CD4-positive, CD25-positive, alpha-beta regulatory T cell (primary cell): ENCODE measurements at regions not wholly inside any gene's neighbourhood (a gene's known extent, or its start where the extent isn't known, plus 50 kb on each side); places are given as distances from the start of the nearest gene placed in this dataset.

Source experiments
- ATAC-seq, 2 donors: fragments of 150-1000 bp; cut with Tn5 transposase; one replicate each; pipeline ENCODE4 v1.10.0; 2021; ENCODE audit warnings: low read depth in 2 of 2, moderate number of reproducible peaks in 2 of 2, moderate library complexity in 1 of 2
- DNase-seq, 3 donors: peaks; one replicate each; pipeline versions ENCODE4 v3.0.0 to v3.0.0-alpha.2; 2012 to 2022; ENCODE audit warnings: mixed read lengths in 1 of 3
- H3K27ac ChIP-seq: one replicate; pipeline ENCODE4 v1.7.0; 2013; ENCODE audit warnings: mild to moderate bottlenecking, low read length; ENCODE audit not compliant: insufficient read depth, poor library complexity, severe bottlenecking
- H3K27me3 ChIP-seq: one replicate; pipeline ENCODE4 v1.7.0; 2013; ENCODE audit warnings: low read length; ENCODE audit not compliant: control insufficient read depth, insufficient read depth
- H3K36me3 ChIP-seq: one replicate; pipeline ENCODE4 v1.7.0; 2013; ENCODE audit warnings: mild to moderate bottlenecking, low read length, moderate library complexity; ENCODE audit not compliant: control insufficient read depth, insufficient read depth
- H3K4me1 ChIP-seq: 2 replicates; pipeline ENCODE4 v1.7.0; 2013; ENCODE audit warnings: mild to moderate bottlenecking, low read length; ENCODE audit not compliant: insufficient read depth, control insufficient read depth, poor library complexity, severe bottlenecking
- H3K4me3 ChIP-seq: one replicate; pipeline ENCODE4 v1.7.0; 2013; ENCODE audit warnings: low read depth, mild to moderate bottlenecking, low read length, moderate library complexity
- H3K9me3 ChIP-seq, 2 experiments: 1 replicate in 1 of 2; 2 replicates in 1 of 2; pipeline ENCODE4 v1.7.0; 2013; ENCODE audit warnings: low read length in 2 of 2, mild to moderate bottlenecking in 1 of 2, moderate library complexity in 1 of 2; ENCODE audit not compliant: control insufficient read depth in 2 of 2
- H3K27ac Mint-ChIP-seq, 3 donors: one replicate each; pipeline ENCODE4 v1.8.0; 2020 to 2022; ENCODE audit warnings: mild to moderate bottlenecking in 3 of 3, mixed read lengths in 3 of 3, moderate library complexity in 2 of 3
- H3K27me3 Mint-ChIP-seq: one replicate; pipeline ENCODE4 v1.8.0; 2022; ENCODE audit warnings: mild to moderate bottlenecking, mixed read lengths
- H3K36me3 Mint-ChIP-seq: one replicate; pipeline ENCODE4 v1.8.0; 2020; ENCODE audit warnings: mixed read lengths
- H3K4me1 Mint-ChIP-seq, 4 donors: one replicate each; pipeline ENCODE4 v1.8.0; 2020 to 2022; ENCODE audit warnings: mixed read lengths in 4 of 4, mild to moderate bottlenecking in 1 of 4
- H3K4me3 Mint-ChIP-seq, 4 donors: one replicate each; pipeline ENCODE4 v1.8.0; 2020 to 2022; ENCODE audit warnings: mild to moderate bottlenecking in 4 of 4, mixed read lengths in 4 of 4, moderate library complexity in 3 of 4
- H3K9me3 Mint-ChIP-seq, 7 donors: one replicate each; pipeline ENCODE4 v1.8.0; 2020 to 2022; ENCODE audit warnings: mixed read lengths in 7 of 7, mild to moderate bottlenecking in 3 of 7, moderate library complexity in 2 of 7

- ATAC-seq, result no peak
- H3K36me3 Mint-ChIP-seq, result no peaks in the 10 kb centered on the region
- no peaks in the 10 kb centered on the region for H3K36me3 ChIP-seq
Measured at GRCh38 chr18:25929787-25930186, 160.6 kb downstream of the SS18 start.

GRCh38 chr18:25927830-25928229 is 162.6 kb downstream of the SS18 start:
- Mint-ChIP-seq H3K27ac (no peak overlapping the region), H3K27me3 (peaks cover 22% of the 10 kb centered on the region), H3K36me3 (no peaks in the 10 kb centered on the region), H3K4me3 (no peak overlapping the region), H3K4me1 (no peaks in the 10 kb centered on the region), H3K9me3 (peaks cover 0 to 3% (median 0%) of the 10 kb centered on the region in 7 donors)
- no peak for DNase-seq
- H3K27ac ChIP-seq, result no peak overlapping the region
- H3K4me3 ChIP-seq, result no peak overlapping the region
- H3K36me3 ChIP-seq, result no peaks in the 10 kb centered on the region
- H3K27me3 ChIP-seq, result no peaks in the 10 kb centered on the region
- no peaks in the 10 kb centered on the region for H3K4me1 ChIP-seq
- no peak for ATAC-seq
- H3K9me3 ChIP-seq, result no peaks in the 10 kb centered on the region

More at GRCh38 chr18:25929787-25930186, 160.6 kb downstream of the SS18 start:
- H3K27me3 ChIP-seq, result no peaks in the 10 kb centered on the region
- DNase-seq, result no peak
- H3K4me3 ChIP-seq, result no peak overlapping the region
- H3K27ac ChIP-seq, result no peak overlapping the region
- Mint-ChIP-seq H3K27me3 (peaks cover 22% of the 10 kb centered on the region), H3K9me3 (peaks cover 0 to 3% (median 0%) of the 10 kb centered on the region in 7 donors), H3K4me3 (no peak overlapping the region), H3K27ac (no peak overlapping the region), H3K4me1 (no peaks in the 10 kb centered on the region)
- no peaks in the 10 kb centered on the region for H3K9me3 ChIP-seq
- H3K4me1 ChIP-seq, result no peaks in the 10 kb centered on the region

- Mint-ChIP-seq H3K9me3 (peaks cover 0 to 3% (median 0%) of the 10 kb centered on the region in 7 donors), H3K4me3 (no peak overlapping the region), H3K27ac (no peak overlapping the region), H3K36me3 (no peaks in the 10 kb centered on the region), H3K27me3 (peaks cover 14% of the 10 kb centered on the region), H3K4me1 (no peaks in the 10 kb centered on the region)
- no peaks in the 10 kb centered on the region for H3K27me3 ChIP-seq
- H3K4me3 ChIP-seq, result no peak overlapping the region
- H3K9me3 ChIP-seq, result no peaks in the 10 kb centered on the region
- ATAC-seq, result no peak
- H3K4me1 ChIP-seq, result no peaks in the 10 kb centered on the region
- no peak overlapping the region for H3K27ac ChIP-seq
- DNase-seq, result no peak
- no peaks in the 10 kb centered on the region for H3K36me3 ChIP-seq
Measured at GRCh38 chr18:25923193-25923592, 167.2 kb downstream of the SS18 start.

GRCh38 chr18:25921677-25922421 is 168.6 kb downstream of the SS18 start:
- H3K9me3 Mint-ChIP-seq, result peaks cover 0 to 3% (median 0%) of the 10 kb centered on the region in 7 donors
- DNase-seq (peak; percentile 2 to 53 (median 27)), ATAC-seq (peak in 1 of 2 donors; percentile 39)
- H3K36me3 Mint-ChIP-seq, result no peaks in the 10 kb centered on the region
- no peak overlapping the region for H3K4me3 Mint-ChIP-seq
- H3K4me1 Mint-ChIP-seq, result no peaks in the 10 kb centered on the region
- H3K4me1 ChIP-seq, result no peaks in the 10 kb centered on the region
- no peaks in the 10 kb centered on the region for H3K36me3 ChIP-seq
- H3K27ac ChIP-seq, result no peak overlapping the region
- no peak overlapping the region for H3K4me3 ChIP-seq
- no peaks in the 10 kb centered on the region for H3K9me3 ChIP-seq
- no peaks in the 10 kb centered on the region for H3K27me3 ChIP-seq
- H3K27me3 Mint-ChIP-seq, result peaks cover 8% of the 10 kb centered on the region
- no peak overlapping the region for H3K27ac Mint-ChIP-seq

- Histone ChIP-seq H3K27me3 (no peaks in the 10 kb centered on the region), H3K9me3 (no peaks in the 10 kb centered on the region), H3K4me3 (no peak overlapping the region), H3K4me1 (no peaks in the 10 kb centered on the region), H3K27ac (no peak overlapping the region), H3K36me3 (no peaks in the 10 kb centered on the region)
- H3K27ac Mint-ChIP-seq, result no peak overlapping the region
- peaks cover 0 to 2% (median 0%) of the 10 kb centered on the region in 7 donors for H3K9me3 Mint-ChIP-seq
- H3K27me3 Mint-ChIP-seq, result peaks cover 12% of the 10 kb centered on the region
- H3K36me3 Mint-ChIP-seq, result no peaks in the 10 kb centered on the region
- no peak overlapping the region for H3K4me3 Mint-ChIP-seq
- no peaks in the 10 kb centered on the region for H3K4me1 Mint-ChIP-seq
- ATAC-seq, result no peak
- no peak for DNase-seq
Measured at GRCh38 chr18:25915907-25916306, 174.5 kb downstream of the SS18 start.

DNA sequence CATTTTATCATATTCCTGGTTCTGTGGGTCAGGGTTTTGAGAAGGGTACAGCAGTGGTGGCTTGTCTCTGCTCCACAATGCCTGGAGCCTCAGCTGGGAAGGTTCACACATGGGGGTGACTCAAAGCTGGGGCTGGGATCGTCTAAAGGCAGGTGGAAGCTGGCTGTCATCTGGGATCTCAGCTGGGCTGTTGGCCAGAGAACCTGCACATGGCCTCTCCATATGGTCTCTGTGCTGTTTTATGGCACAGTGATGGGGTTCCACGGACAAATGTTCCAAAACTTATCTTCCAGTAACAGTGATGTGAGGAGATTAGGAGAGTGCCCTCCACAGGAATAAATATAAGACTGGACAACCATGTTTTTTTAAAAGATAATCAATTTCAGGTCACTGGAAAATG is 191.4 kb downstream of the SS18 start:
- Histone ChIP-seq H3K4me3 (no peak overlapping the region), H3K36me3 (no peaks in the 10 kb centered on the region), H3K27ac (no peak overlapping the region), H3K9me3 (no peaks in the 10 kb centered on the region), H3K4me1 (no peaks in the 10 kb centered on the region), H3K27me3 (no peaks in the 10 kb centered on the region)
- DNase-seq (no peak), ATAC-seq (no peak)
- Mint-ChIP-seq H3K4me3 (no peak overlapping the region), H3K27ac (no peak overlapping the region), H3K27me3 (peaks cover 13% of the 10 kb centered on the region), H3K36me3 (no peaks in the 10 kb centered on the region), H3K4me1 (no peaks in the 10 kb centered on the region), H3K9me3 (peaks cover 0 to 7% (median 2%) of the 10 kb centered on the region in 7 donors)

DNA sequence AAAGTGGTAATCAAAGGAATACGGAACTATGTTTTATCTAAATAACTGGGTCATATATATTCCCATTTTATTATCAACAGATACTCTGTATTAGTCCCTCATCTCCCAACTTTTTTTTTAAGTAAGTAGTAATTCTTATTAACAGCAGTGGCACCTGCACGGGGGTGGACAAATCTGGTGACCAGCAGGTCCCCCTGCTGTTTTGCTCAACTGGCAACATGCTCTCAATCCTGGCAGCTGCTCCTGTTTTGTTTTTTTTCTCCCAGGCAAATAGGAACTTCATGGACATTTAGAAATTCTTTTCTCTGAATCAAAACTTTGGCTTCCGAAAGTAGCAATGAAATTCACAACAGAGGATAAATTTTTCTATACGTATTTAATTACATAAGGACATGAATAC is 193.5 kb downstream of the SS18 start:
- H3K4me3 ChIP-seq, result no peak overlapping the region
- H3K9me3 Mint-ChIP-seq, result peaks cover 0 to 7% (median 2%) of the 10 kb centered on the region in 7 donors
- ATAC-seq (no peak), DNase-seq (no peak)
- no peak overlapping the region for H3K27ac Mint-ChIP-seq
- no peaks in the 10 kb centered on the region for H3K4me1 ChIP-seq
- H3K36me3 Mint-ChIP-seq, result no peaks in the 10 kb centered on the region
- H3K27me3 Mint-ChIP-seq, result peaks cover 13% of the 10 kb centered on the region
- H3K27me3 ChIP-seq, result no peaks in the 10 kb centered on the region
- no peaks in the 10 kb centered on the region for H3K4me1 Mint-ChIP-seq
- H3K36me3 ChIP-seq, result no peaks in the 10 kb centered on the region
- H3K9me3 ChIP-seq, result no peaks in the 10 kb centered on the region
- H3K27ac ChIP-seq, result no peak overlapping the region
- no peak overlapping the region for H3K4me3 Mint-ChIP-seq

DNA sequence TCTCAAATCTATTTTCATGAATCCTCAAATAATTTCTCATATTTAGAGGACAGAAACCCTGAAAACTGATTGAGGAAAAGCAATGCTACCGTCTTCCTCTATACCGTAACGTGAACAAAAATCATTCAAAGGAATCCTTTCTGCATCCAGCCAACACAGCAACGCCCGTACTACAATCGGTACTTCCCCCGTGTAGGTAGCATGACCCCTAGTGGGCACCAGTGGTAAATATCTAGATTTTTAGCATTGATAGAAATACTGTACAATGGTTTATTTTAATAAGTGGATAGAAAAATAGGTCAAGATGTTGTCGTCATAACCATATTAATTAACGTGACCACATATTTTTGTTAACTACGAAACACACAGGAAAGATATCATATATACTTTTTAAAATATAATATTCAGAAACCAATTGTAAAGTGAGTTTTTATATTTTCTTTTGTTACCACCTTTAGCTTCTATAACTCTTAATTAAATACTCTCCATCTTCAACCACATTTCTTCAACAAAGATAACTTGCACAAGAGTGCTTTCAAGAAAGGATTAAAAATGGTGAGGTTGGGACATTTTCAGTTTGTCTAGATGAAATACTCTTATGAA is 194.1 kb downstream of the SS18 start:
- Histone ChIP-seq H3K4me1 (no peaks in the 10 kb centered on the region), H3K27ac (no peak overlapping the region), H3K4me3 (no peak overlapping the region), H3K36me3 (no peaks in the 10 kb centered on the region), H3K27me3 (no peaks in the 10 kb centered on the region), H3K9me3 (no peaks in the 10 kb centered on the region)
- Mint-ChIP-seq H3K4me1 (no peaks in the 10 kb centered on the region), H3K27ac (no peak overlapping the region), H3K9me3 (peaks cover 0 to 7% (median 2%) of the 10 kb centered on the region in 7 donors), H3K27me3 (peaks cover 13% of the 10 kb centered on the region), H3K4me3 (no peak overlapping the region), H3K36me3 (no peaks in the 10 kb centered on the region)
- DNase-seq (peak in 1 of 3 donors; percentile 44), ATAC-seq (no peak)
